IMR-90 (cell line): ENCODE measurements at regions not wholly inside any gene's neighbourhood (a gene's known extent, or its start where the extent isn't known, plus 50 kb on each side); places are given as distances from the start of the nearest gene placed in this dataset.

Experiments
- ATAC-seq: fragments of 200-7000 bp; cut with Tn5 transposase; 2 replicates; pipeline ENCODE4 v1.9.1; 2020; ENCODE audit warnings: low read depth, mild to moderate bottlenecking, moderate library complexity
- BruUV-seq: library from RNA; stranded (reverse); fragments of 400-500 nt; replicated peaks from 2 replicates; lab custom pipeline; 2021; lab: Mats Ljungman, UMichigan
- CTCF ChIA-PET: fragments of 300-600 bp; formaldehyde crosslinking; extraction: SDS; loops from one replicate; lab custom pipeline; 2021; ENCODE audit warnings: antibody characterized with exemption; lab: Yijun Ruan, JAX
- POLR2A ChIA-PET: fragments of 300-600 bp; sonication (Branson Sonifier 250); formaldehyde crosslinking; loops from one replicate; lab custom pipeline; 2022; ENCODE audit warnings: antibody characterized with exemption; ENCODE audit not compliant: unreplicated experiment; lab: Charles Lee
- DNase-seq: peaks from one replicate; pipeline ENCODE4 v3.0.0; 2013
- H2AFZ ChIP-seq: replicated peaks from 2 replicates; pipeline ENCODE3; 2013; ENCODE audit warnings: low read length, mild to moderate bottlenecking; ENCODE audit not compliant: poor library complexity
- H2AK5ac ChIP-seq: 2 replicates; pipeline ENCODE4 v1.6.1; 2013; ENCODE audit warnings: low read depth, low read length, inconsistent platforms
- H2AK9ac ChIP-seq: replicated peaks from 2 replicates; pipeline ENCODE3; 2013; ENCODE audit warnings: mild to moderate bottlenecking, low read depth, low read length, moderate library complexity; ENCODE audit not compliant: poor library complexity
- H2BK120ac ChIP-seq: 2 replicates; pipeline ENCODE4 v1.6.1; 2013; ENCODE audit warnings: low read depth, low read length, inconsistent platforms
- H2BK15ac ChIP-seq: 3 replicates; pipeline ENCODE4 v1.6.1; 2013; ENCODE audit warnings: low read depth, low read length, inconsistent platforms
- H2BK20ac ChIP-seq: 2 replicates; pipeline ENCODE4 v1.6.1; 2013; ENCODE audit warnings: low read depth, mild to moderate bottlenecking, inconsistent platforms, low read length, moderate library complexity
- H2BK5ac ChIP-seq: 2 replicates; pipeline ENCODE4 v1.6.1; 2013; ENCODE audit warnings: mild to moderate bottlenecking, low read depth, low read length, inconsistent platforms; ENCODE audit not compliant: poor library complexity, severe bottlenecking
- H3K14ac ChIP-seq: replicated peaks from 2 replicates; pipeline ENCODE4 v1.6.1; 2013; ENCODE audit warnings: low read depth, low read length, inconsistent platforms
- H3K18ac ChIP-seq: 2 replicates; pipeline ENCODE4 v1.6.1; 2013; ENCODE audit warnings: low read depth, low read length, control low read depth
- H3K23ac ChIP-seq: 2 replicates; pipeline ENCODE4 v1.6.1; 2013; ENCODE audit warnings: low read depth, low read length, inconsistent platforms
- H3K27ac ChIP-seq: 2 replicates; pipeline ENCODE4 v1.5.1; 2013; ENCODE audit warnings: mild to moderate bottlenecking, control low read depth, low read length; ENCODE audit not compliant: insufficient read depth
- H3K27me3 ChIP-seq: 2 replicates; pipeline ENCODE4 v1.6.1; 2013; ENCODE audit warnings: low read length; ENCODE audit not compliant: control insufficient read depth, insufficient read depth
- H3K36me3 ChIP-seq: 2 replicates; pipeline ENCODE4 v1.6.1; 2013; ENCODE audit warnings: low read length, mixed read lengths; ENCODE audit not compliant: control insufficient read depth, insufficient read depth
- H3K4ac ChIP-seq: 2 replicates; pipeline ENCODE4 v1.6.1; 2013; ENCODE audit warnings: low read depth, low read length, inconsistent platforms
- H3K4me1 ChIP-seq: 2 replicates; pipeline ENCODE4 v1.6.1; 2013; ENCODE audit warnings: low read length, mixed read lengths; ENCODE audit not compliant: control insufficient read depth, insufficient read depth
- H3K4me2 ChIP-seq: 2 replicates; pipeline ENCODE4 v1.6.1; 2013; ENCODE audit warnings: low read depth, mild to moderate bottlenecking, control low read depth, low read length, moderate library complexity
- H3K4me3 ChIP-seq: 2 replicates; pipeline ENCODE4 v1.5.1; 2013; ENCODE audit warnings: low read depth, mild to moderate bottlenecking, control low read depth, low read length, moderate library complexity; ENCODE audit not compliant: insufficient read depth
- H3K56ac ChIP-seq: 2 replicates; pipeline ENCODE4 v1.6.1; 2013; ENCODE audit warnings: low read length, inconsistent platforms; ENCODE audit not compliant: insufficient read depth; ENCODE audit errors: extremely low read depth
- H3K79me1 ChIP-seq, 2 experiments: 2 replicates each; pipeline ENCODE4 v1.6.1; 2013; ENCODE audit warnings: low read length in 2 of 2, inconsistent platforms in 1 of 2, low read depth in 1 of 2
- H3K9ac ChIP-seq: 2 replicates; pipeline ENCODE4 v1.6.1; 2013; ENCODE audit warnings: low read depth, low read length, control low read depth
- H3K9me1 ChIP-seq: 2 replicates; pipeline ENCODE4 v1.6.1; 2013; ENCODE audit warnings: low read length, inconsistent platforms; ENCODE audit not compliant: insufficient read depth
- H3K9me3 ChIP-seq: 2 replicates; pipeline ENCODE4 v1.6.1; 2013; ENCODE audit warnings: low read length; ENCODE audit not compliant: control insufficient read depth, insufficient read depth
- H4K20me1 ChIP-seq: 2 replicates; pipeline ENCODE4 v1.6.1; 2013; ENCODE audit warnings: low read length, inconsistent platforms; ENCODE audit not compliant: insufficient read depth
- H4K5ac ChIP-seq: 2 replicates; pipeline ENCODE4 v1.6.1; 2013; ENCODE audit warnings: mild to moderate bottlenecking, low read depth, low read length, control low read depth
- H4K8ac ChIP-seq, 2 experiments: 2 replicates each; pipeline ENCODE4 v1.6.1; 2013; ENCODE audit warnings: low read depth in 2 of 2, low read length in 2 of 2, control low read depth in 1 of 2, inconsistent platforms in 1 of 2
- H4K91ac ChIP-seq: 2 replicates; pipeline ENCODE4 v1.6.1; 2013; ENCODE audit warnings: low read depth, low read length, inconsistent platforms; ENCODE audit not compliant: insufficient read depth
- RFX5 ChIP-seq: IDR thresholded peaks from 2 replicates; pipeline ENCODE4 v1.8.0; 2012; ENCODE audit warnings: low read depth, mild to moderate bottlenecking, low read length, moderate library complexity
- dilution Hi-C: fragments of 300-500 bp; cut with HindIII; formaldehyde crosslinking; loops from one replicate; pipeline ENCODE4 v1.14.3; 2018; ENCODE audit warnings: low sequenced_read_pairs; ENCODE audit not compliant: unreplicated experiment
- in situ Hi-C: fragments of 300-500 bp; cut with MboI; formaldehyde crosslinking; loops from 3 replicates; pipeline ENCODE4 v1.14.3; 2019; ENCODE audit warnings: low sequenced_read_pairs, inconsistent platforms, mixed read lengths
- intact Hi-C: fragments of 100-400 bp; cut with micrococcal nuclease; formaldehyde crosslinking; loops from 2 replicates; pipeline ENCODE4 v1.10.0; 2022

DNA sequence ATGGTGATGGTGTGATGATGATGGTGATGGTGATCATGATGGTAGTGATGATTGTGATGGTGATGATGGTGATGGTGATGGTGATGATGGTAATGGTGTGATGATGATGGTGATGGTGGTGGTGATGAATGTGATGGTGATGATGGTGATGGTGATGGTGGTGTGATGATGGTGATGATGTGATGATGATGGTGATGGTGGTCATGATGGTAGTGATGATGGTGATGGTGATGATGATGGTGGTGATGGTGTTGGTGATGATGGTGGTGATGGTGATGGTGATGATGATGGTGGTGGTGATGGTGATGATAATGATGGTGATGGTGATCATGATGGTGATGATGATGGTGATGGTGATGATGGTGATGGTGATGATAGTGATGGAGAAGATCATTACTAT, 120.3 kb downstream of the ZNF664 start:
- intact Hi-C loops = no loop called here
- Histone ChIP-seq H2AK9ac (no peak overlapping the region), H3K79me1 (no peaks in the 10 kb centered on the region), H3K18ac (no peak overlapping the region), H3K4me1 (no peaks in the 10 kb centered on the region), H3K4me3 (no peak overlapping the region), H2AK5ac (no peak overlapping the region), H3K9me1 (no peaks in the 10 kb centered on the region; the same call in 1 of the 2 replicates), H3K9ac (no peak overlapping the region), H2BK15ac (no peak overlapping the region), H4K5ac (no peak overlapping the region), H3K4ac (no peak overlapping the region), H2BK5ac (peak overlapping the region; percentile 54), H4K91ac (no peak overlapping the region), H3K36me3 (no peaks in the 10 kb centered on the region), H3K23ac (no peak overlapping the region), H4K20me1 (no peaks in the 10 kb centered on the region), H2BK20ac (no peak overlapping the region), H3K56ac (no peak overlapping the region), H2AFZ (no peak overlapping the region), H3K4me2 (no peak overlapping the region), H3K27me3 (peaks cover 25% of the 10 kb centered on the region), H3K27ac (no peak overlapping the region), H4K8ac (no peak overlapping the region), H2BK120ac (no peak overlapping the region), H3K9me3 (no peaks in the 10 kb centered on the region), H3K14ac (no peak overlapping the region)
- no TSS peak for BruUV-seq
- TF ChIP-seq RFX5 = no peak
- no peak for ATAC-seq
- DNase-seq = no peak
- in situ Hi-C loops = no loop called here
- POLR2A ChIA-PET = no interaction called here
- dilution Hi-C loops = no loop called here
- CTCF ChIA-PET = no interaction called here
